HCT116 (cell line): ENCODE measurements at regions not wholly inside any gene's neighbourhood (a gene's known extent, or its start where the extent isn't known, plus 50 kb on each side); places are given as distances from the start of the nearest gene placed in this dataset.

Experiments
- CEBPB ChIP-seq: IDR thresholded peaks from 2 replicates; pipeline ENCODE4 v1.6.1; 2012; ENCODE audit warnings: low read depth
- CTCF ChIP-seq, 3 experiments: fragments of 200-600 bp in 1 of 3; sonication (generic) in 1 of 3; IDR thresholded peaks in 2 of 3; conservative IDR thresholded peaks in 1 of 3; 2 replicates each; pipeline ENCODE4 v1.5.1; 2012 to 2017; ENCODE audit warnings: low read depth in 2 of 3, low read length in 2 of 3, antibody characterized with exemption in 1 of 3, borderline replicate concordance in 1 of 3, control low read depth in 1 of 3, mild to moderate bottlenecking in 1 of 3, mixed read lengths in 1 of 3, mixed run types in 1 of 3, moderate library complexity in 1 of 3; ENCODE audit not compliant: insufficient read depth in 1 of 3
- EGR1 ChIP-seq: IDR thresholded peaks from 2 replicates; pipeline ENCODE4 v1.6.1; 2012; ENCODE audit warnings: low read depth
- EZH2 ChIP-seq: fragments of 200-600 bp; sonication (generic); IDR thresholded peaks from 2 replicates; pipeline ENCODE4 v1.6.1; 2017; ENCODE audit warnings: antibody characterized with exemption, mixed run types
- MAX ChIP-seq: IDR thresholded peaks from 2 replicates; pipeline ENCODE4 v1.6.1; 2012
- POLR2A ChIP-seq: IDR thresholded peaks from 2 replicates; pipeline ENCODE4 v1.7.0; 2011; ENCODE audit warnings: borderline replicate concordance; ENCODE audit not compliant: insufficient read depth, insufficient read length; ENCODE audit errors: extremely low read depth
- RAD21 ChIP-seq: IDR thresholded peaks from 2 replicates; pipeline ENCODE4 v1.6.1; 2012; ENCODE audit warnings: low read depth, mild to moderate bottlenecking
- REST ChIP-seq: IDR thresholded peaks from 2 replicates; pipeline ENCODE4 v1.6.1; 2012; ENCODE audit warnings: low read depth
- YY1 ChIP-seq: IDR thresholded peaks from 2 replicates; pipeline ENCODE4 v1.6.1; 2011; ENCODE audit warnings: low read length, low read depth, moderate library complexity, mild to moderate bottlenecking; ENCODE audit not compliant: insufficient replicate concordance; ENCODE audit errors: extremely low read depth

- TF ChIP-seq CEBPB (no peak), MAX (no peak), RAD21 (no peak), CTCF (IDR thresholded peaks at IDR 0.05 in 2 of 3, conservative IDR thresholded peaks at IDR 0.05 in 1 of 3; ENCODE audit: borderline replicate concordance in 1 of 3, insufficient read depth in 1 of 3, low read depth in 2 of 3, low read length in 2 of 3) (no peak), POLR2A (no peak), REST (no peak), YY1 (no peak), EGR1 (no peak), EZH2 (no peak)
Measured at GRCh38 chr7:118052336-118052735, 131.6 kb upstream of the LSM8 start.
